Fibroblast of lung (primary cell): ENCODE measurements at regions not wholly inside any gene's neighbourhood (a gene's known extent, or its start where the extent isn't known, plus 50 kb on each side); places are given as distances from the start of the nearest gene placed in this dataset.

ENCODE experiments used
- DNase-seq, 2 donors: peaks; one replicate each; pipeline versions ENCODE4 v3.0.0 to v3.0.0-alpha.2; 2010; ENCODE audit warnings: low read depth in 2 of 2
- H2AFZ ChIP-seq: 2 replicates; pipeline ENCODE4 v1.5.1; 2012; ENCODE audit warnings: low read length, control low read depth, inconsistent platforms
- H3K27ac ChIP-seq: 2 replicates; pipeline ENCODE4 v1.5.1; 2011; ENCODE audit warnings: low read length, control low read depth; ENCODE audit not compliant: insufficient read depth
- H3K27me3 ChIP-seq: 2 replicates; pipeline ENCODE4 v1.5.1; 2011; ENCODE audit warnings: mild to moderate bottlenecking, low read length; ENCODE audit not compliant: control insufficient read depth, insufficient read depth
- H3K36me3 ChIP-seq: 2 replicates; pipeline ENCODE4 v1.5.1; 2011; ENCODE audit warnings: low read length; ENCODE audit not compliant: control insufficient read depth, insufficient read depth
- H3K4me1 ChIP-seq: 2 replicates; pipeline ENCODE4 v1.5.1; 2011; ENCODE audit warnings: low read length; ENCODE audit not compliant: control insufficient read depth, insufficient read depth; ENCODE audit errors: extremely low read depth
- H3K4me2 ChIP-seq: 2 replicates; pipeline ENCODE4 v1.5.1; 2011; ENCODE audit warnings: low read length, control low read depth; ENCODE audit not compliant: insufficient read depth; ENCODE audit errors: extremely low read depth
- H3K4me3 ChIP-seq, 4 experiments: fragments of 200-600 bp in 1 of 4; sonication (generic) in 1 of 4; replicated peaks in 1 of 4; 2 replicates each; pipeline ENCODE4 v1.5.1; 2011 to 2016; ENCODE audit warnings: low read length in 4 of 4, low read depth in 3 of 4, mild to moderate bottlenecking in 3 of 4, control low read depth in 2 of 4, inconsistent platforms in 1 of 4, mixed read lengths in 1 of 4; ENCODE audit not compliant: insufficient read depth in 1 of 4; ENCODE audit errors: control extremely low read depth in 1 of 4
- H3K79me2 ChIP-seq: 2 replicates; pipeline ENCODE4 v1.5.1; 2012; ENCODE audit warnings: mild to moderate bottlenecking, low read length, inconsistent platforms; ENCODE audit not compliant: control insufficient read depth, insufficient read depth
- H3K9ac ChIP-seq: 2 replicates; pipeline ENCODE4 v1.5.1; 2011; ENCODE audit warnings: mild to moderate bottlenecking, low read length, control low read depth; ENCODE audit not compliant: insufficient read depth
- H3K9me3 ChIP-seq: 2 replicates; pipeline ENCODE4 v1.5.1; 2012; ENCODE audit warnings: low read depth, low read length; ENCODE audit not compliant: control insufficient read depth, insufficient read depth
- H4K20me1 ChIP-seq: 2 replicates; pipeline ENCODE4 v1.5.1; 2011; ENCODE audit warnings: low read length; ENCODE audit not compliant: control insufficient read depth, insufficient read depth; ENCODE audit errors: extremely low read depth
- CTCF ChIP-seq, 2 donors: IDR thresholded peaks in 1 of 2; conservative IDR thresholded peaks in 1 of 2; 1 replicate in 1 of 2; 2 replicates in 1 of 2; pipeline ENCODE4 v1.5.1; 2011 to 2012; ENCODE audit warnings: low read length in 2 of 2, control low read depth in 1 of 2, inconsistent platforms in 1 of 2, low read depth in 1 of 2, mild to moderate bottlenecking in 1 of 2
- EZH2 ChIP-seq: IDR thresholded peaks from 2 replicates; pipeline ENCODE4 v1.5.1; 2012; ENCODE audit warnings: low read length, control low read depth, mild to moderate bottlenecking; ENCODE audit errors: missing control alignments

DNA sequence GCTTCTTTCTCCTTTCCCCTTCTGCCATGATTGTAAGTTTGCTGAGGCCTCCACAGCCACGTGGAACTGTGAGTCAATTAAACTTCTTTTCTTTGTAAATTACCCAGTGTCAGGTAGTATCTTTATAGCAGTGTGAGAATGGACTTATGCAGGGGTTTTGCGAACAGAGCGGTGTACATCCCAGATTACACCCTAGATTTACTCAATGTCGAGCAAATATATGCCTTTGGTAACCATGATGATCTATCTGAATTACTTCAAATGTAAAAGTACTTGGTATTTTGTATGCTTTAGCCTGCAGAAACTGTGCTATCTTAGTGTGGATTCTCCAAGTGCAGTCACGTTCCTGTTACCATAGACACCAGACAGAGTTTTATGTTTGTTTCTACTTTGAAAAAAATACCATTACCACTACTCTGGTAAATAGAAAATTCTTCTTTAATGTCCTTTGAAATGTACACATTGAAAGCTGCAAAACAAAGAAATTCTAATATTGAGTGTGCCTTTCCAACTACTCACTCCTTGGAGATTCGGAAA is 510.4 kb upstream of the ARGLU1 start:
- H3K27me3 ChIP-seq: no peaks in the 10 kb centered on the region

GRCh38 chr13:107076801-107077200 is 508.9 kb upstream of the ARGLU1 start:
- no peak overlapping the region for H2AFZ ChIP-seq
- H3K79me2 ChIP-seq: no peaks in the 10 kb centered on the region
- TF ChIP-seq CTCF (conservative IDR thresholded peaks at IDR 0.05 in 1 of 2, IDR thresholded peaks at IDR 0.05 in 1 of 2; ENCODE audit: low read depth in 1 of 2, low read length in 2 of 2) (no peak), EZH2 (no peak)
- no peaks in the 10 kb centered on the region for H3K27me3 ChIP-seq
- no peak overlapping the region for H3K4me2 ChIP-seq
- no peaks in the 10 kb centered on the region for H3K36me3 ChIP-seq
- H3K4me1 ChIP-seq: no peaks in the 10 kb centered on the region
- H3K9me3 ChIP-seq: no peaks in the 10 kb centered on the region
- no peaks in the 10 kb centered on the region for H4K20me1 ChIP-seq
- H3K4me3 ChIP-seq: no peak overlapping the region
- no peak overlapping the region for H3K9ac ChIP-seq
- no peak overlapping the region for H3K27ac ChIP-seq
- no peak for DNase-seq

More for the DNA sequence above, 510.4 kb upstream of the ARGLU1 start:
- no peaks in the 10 kb centered on the region for H3K79me2 ChIP-seq
- no peak overlapping the region for H3K27ac ChIP-seq
- H3K36me3 ChIP-seq: no peaks in the 10 kb centered on the region
- no peak overlapping the region for H3K4me3 ChIP-seq
- TF ChIP-seq CTCF (conservative IDR thresholded peaks at IDR 0.05 in 1 of 2, IDR thresholded peaks at IDR 0.05 in 1 of 2; ENCODE audit: low read depth in 1 of 2, low read length in 2 of 2): no peak
- TF ChIP-seq EZH2: no peak
- no peak overlapping the region for H3K9ac ChIP-seq
- no peaks in the 10 kb centered on the region for H4K20me1 ChIP-seq
- H3K4me2 ChIP-seq: no peak overlapping the region
- no peaks in the 10 kb centered on the region for H3K9me3 ChIP-seq
- H2AFZ ChIP-seq: no peak overlapping the region
- DNase-seq: no peak
- no peaks in the 10 kb centered on the region for H3K4me1 ChIP-seq

GRCh38 chr13:107075576-107075975 is 507.6 kb upstream of the ARGLU1 start:
- Histone ChIP-seq H3K4me1 (no peaks in the 10 kb centered on the region), H2AFZ (no peak overlapping the region), H3K9me3 (no peaks in the 10 kb centered on the region), H3K36me3 (no peaks in the 10 kb centered on the region), H3K79me2 (no peaks in the 10 kb centered on the region), H3K4me2 (no peak overlapping the region), H3K4me3 (no peak overlapping the region), H4K20me1 (no peaks in the 10 kb centered on the region), H3K27ac (no peak overlapping the region), H3K9ac (no peak overlapping the region), H3K27me3 (no peaks in the 10 kb centered on the region)
- TF ChIP-seq CTCF (conservative IDR thresholded peaks at IDR 0.05 in 1 of 2, IDR thresholded peaks at IDR 0.05 in 1 of 2; ENCODE audit: low read depth in 1 of 2, low read length in 2 of 2) (no peak), EZH2 (no peak)
- DNase-seq: no peak
